ENCODE measurements at regions not wholly inside any gene's neighbourhood (a gene's known extent, or its start where the extent isn't known, plus 50 kb on each side); places are given as distances from the start of the nearest gene placed in this dataset.

- Histone ChIP-seq H3K4me1 (ENCODE audit: control insufficient read depth in 4 of 4, insufficient read depth in 4 of 4, low read length in 3 of 4) (no peaks in the 10 kb centered on the region), H3K27me3 (ENCODE audit: control insufficient read depth in 4 of 4, insufficient read depth in 4 of 4, low read length in 3 of 4) (no peaks in the 10 kb centered on the region), H3K9me3 (ENCODE audit: control insufficient read depth in 4 of 4, low read length in 3 of 4) (no peaks in the 10 kb centered on the region), H3K27ac (ENCODE audit: low read depth in 1 of 2, low read length in 2 of 2) (no peak overlapping the region), H3K4me3 (ENCODE audit: low read depth in 1 of 3, low read length in 3 of 3) (no peak overlapping the region), H3K9ac (ENCODE audit: low read depth in 1 of 2, low read length in 2 of 2) (no peak overlapping the region), H3K36me3 (ENCODE audit: control insufficient read depth in 4 of 4, insufficient read depth in 3 of 4, low read depth in 1 of 4, low read length in 3 of 4) (no peaks in the 10 kb centered on the region)
- TF ChIP-seq ATF3 (IDR thresholded peaks at IDR 0.05) = no peak
- no peak for TF ChIP-seq HNF4A (conservative IDR thresholded peaks at IDR 0.05)
- TF ChIP-seq SP1 (IDR thresholded peaks at IDR 0.05) = no peak
- TF ChIP-seq TAF1 (conservative IDR thresholded peaks at IDR 0.05) = no peak
- no peak for TF ChIP-seq FOXA2 (IDR thresholded peaks at IDR 0.05)
- TF ChIP-seq NR2F2 (IDR thresholded peaks at IDR 0.05) = no peak
- TF ChIP-seq RXRA (IDR thresholded peaks at IDR 0.05) = no peak
- TF ChIP-seq REST (IDR thresholded peaks at IDR 0.05) = no peak
- TF ChIP-seq JUND (IDR thresholded peaks at IDR 0.05) = no peak
- no peak for TF ChIP-seq GABPA (IDR thresholded peaks at IDR 0.05 in 1 of 2, conservative IDR thresholded peaks at IDR 0.05 in 1 of 2)
- no peak for TF ChIP-seq RAD21 (IDR thresholded peaks at IDR 0.05)
- TF ChIP-seq CTCF (IDR thresholded peaks at IDR 0.05; ENCODE audit: low read depth, low read length, missing input control) = no peak
- no peak for TF ChIP-seq EGR1 (IDR thresholded peaks at IDR 0.05; ENCODE audit: low read depth in 2 of 2)
- no peak for TF ChIP-seq MAX (IDR thresholded peaks at IDR 0.05)
- TF ChIP-seq FOXA1 (IDR thresholded peaks at IDR 0.05) = no peak
- no peak for TF ChIP-seq YY1 (IDR thresholded peaks at IDR 0.05)
- no peak for TF ChIP-seq HNF4G (IDR thresholded peaks at IDR 0.05)
- TF ChIP-seq ZBTB33 (IDR thresholded peaks at IDR 0.05) = no peak
- WGBS = 81% methylated on average over 5 of the region's 5 CpGs
- DNase-seq (ENCODE audit: low spot score) = no peak
These were observed 182.0 kb upstream of the DCN start for GRCh38 chr12:91364471-91365184.

Data from liver (tissue), 8 donors.